H1 (cell line): ENCODE measurements at regions not wholly inside any gene's neighbourhood (a gene's known extent, or its start where the extent isn't known, plus 50 kb on each side); places are given as distances from the start of the nearest gene placed in this dataset.

Experiments used
- BACH1 ChIP-seq: IDR thresholded peaks from 2 replicates; pipeline ENCODE4 v1.6.1; 2012; ENCODE audit warnings: low read length, improper control_type of control experiment
- CREB1 ChIP-seq: IDR thresholded peaks from 2 replicates; pipeline ENCODE4 v1.6.1; 2012; ENCODE audit warnings: inconsistent platforms
- HDAC2 ChIP-seq, 2 experiments: fragments of 300-600 bp in 1 of 2; sonication (generic) in 1 of 2; IDR thresholded peaks; 2 replicates each; pipeline ENCODE4 v1.6.1; 2011 to 2012; ENCODE audit warnings: low read depth in 2 of 2, low read length in 2 of 2, mild to moderate bottlenecking in 2 of 2, moderate library complexity in 2 of 2, borderline replicate concordance in 1 of 2, inconsistent platforms in 1 of 2
- KDM5A ChIP-seq: fragments of 200-600 bp; IDR thresholded peaks from 2 replicates; pipeline ENCODE4 v1.7.1; 2012; ENCODE audit warnings: mild to moderate bottlenecking, low read length, inconsistent platforms, mixed read lengths
- POLR2AphosphoS5 ChIP-seq: IDR thresholded peaks from 2 replicates; pipeline ENCODE4 v1.6.1; 2011; ENCODE audit warnings: low read depth, low read length
- POU5F1 ChIP-seq: IDR thresholded peaks from 2 replicates; pipeline ENCODE4 v1.6.1; 2011; ENCODE audit warnings: low read depth, mild to moderate bottlenecking, low read length, moderate library complexity
- RFX5 ChIP-seq: IDR thresholded peaks from 2 replicates; pipeline ENCODE4 v1.6.1; 2011; ENCODE audit warnings: low read depth, low read length, improper control_type of control experiment, borderline replicate concordance
- SP4 ChIP-seq: IDR thresholded peaks from 2 replicates; pipeline ENCODE4 v1.6.1; 2012; ENCODE audit warnings: low read length, inconsistent platforms
- SRF ChIP-seq: IDR thresholded peaks from 2 replicates; pipeline ENCODE4 v1.6.1; 2011; ENCODE audit warnings: mild to moderate bottlenecking, low read depth, low read length, moderate library complexity

- TF ChIP-seq SP4 (no peak), BACH1 (no peak), HDAC2 (IDR thresholded peaks at IDR 0.05; ENCODE audit: borderline replicate concordance in 1 of 2, low read depth in 2 of 2, low read length in 2 of 2) (no peak), CREB1 (no peak), RFX5 (no peak), SRF (no peak), KDM5A (no peak), POU5F1 (no peak), POLR2AphosphoS5 (no peak)
These were observed 569.8 kb upstream of the ADAMTS16 start (continued) for GRCh38 chr5:4570047-4570995.
